CD4-positive, alpha-beta T cell treated with Interleukin-2 at 100 ng/mL for 4 hours (primary cell): ENCODE measurements at regions not wholly inside any gene's neighbourhood (a gene's known extent, or its start where the extent isn't known, plus 50 kb on each side); places are given as distances from the start of the nearest gene placed in this dataset.

Experiments used
- DNase-seq: peaks from one replicate; pipeline ENCODE4 v3.0.0-alpha.2; 2020; ENCODE audit warnings: low spot score

DNA sequence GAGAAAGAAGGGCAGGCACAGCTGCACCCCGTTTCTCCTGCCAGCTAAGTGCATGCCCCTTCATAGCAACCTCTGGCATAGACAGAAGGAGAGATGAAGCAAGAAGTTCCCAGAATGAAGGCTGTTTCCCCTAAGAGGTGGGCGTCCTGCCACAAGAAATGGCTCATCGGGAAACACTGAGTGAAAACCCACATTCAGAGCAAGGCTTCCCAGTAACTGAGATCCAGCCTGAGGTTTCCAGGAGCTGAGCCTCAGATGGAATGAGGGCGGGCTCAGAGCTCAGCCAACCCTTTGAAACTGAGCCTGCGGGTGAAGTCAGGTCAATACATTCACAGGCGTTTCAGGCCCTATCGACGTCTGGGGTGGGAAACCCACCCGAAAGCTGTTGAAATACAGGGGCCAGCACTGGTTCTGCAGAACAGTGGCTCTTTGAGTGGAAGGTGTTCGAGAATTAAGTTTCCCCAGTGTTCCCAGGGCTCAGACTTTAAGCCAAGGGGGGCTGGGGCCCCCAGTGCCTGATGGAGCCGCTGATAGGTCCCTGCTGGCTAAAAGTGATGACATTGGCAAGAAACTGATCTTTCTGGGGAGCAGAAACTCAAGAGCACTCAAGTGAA, 510.2 kb downstream of the RPS24 start:
- no peak for DNase-seq

DNA sequence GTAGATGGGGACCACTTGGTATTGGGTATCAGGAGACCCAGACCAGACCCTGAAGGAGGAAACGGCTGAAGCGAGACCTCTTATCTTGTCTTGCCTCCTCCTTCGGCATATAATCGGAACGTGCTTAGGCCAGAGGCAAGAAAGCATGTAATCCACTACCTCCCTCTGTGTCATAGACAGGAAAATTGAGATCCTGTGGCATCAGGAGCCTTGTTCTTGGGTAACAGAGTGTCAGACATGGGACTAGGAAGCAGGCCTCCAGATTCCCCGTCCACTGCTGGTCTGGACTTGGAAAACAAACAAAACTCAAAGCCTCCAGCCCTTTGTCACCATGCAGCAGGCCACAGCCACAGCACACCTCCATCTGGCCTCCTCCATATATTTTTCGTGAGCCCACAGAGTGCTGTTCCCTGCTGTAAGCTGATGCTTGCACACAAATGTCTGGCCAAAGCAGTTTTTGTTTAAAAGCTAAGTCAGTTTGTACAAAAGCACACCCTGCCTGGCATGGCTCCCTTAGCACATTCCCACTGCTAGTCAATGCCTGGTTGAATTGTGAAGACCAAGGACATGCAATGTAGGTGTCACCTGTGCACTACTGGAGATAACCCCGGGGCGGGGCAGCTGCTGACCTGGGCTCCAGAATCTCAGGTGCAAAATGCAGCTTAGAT, 510.9 kb downstream of the RPS24 start:
- no peak for DNase-seq

DNA sequence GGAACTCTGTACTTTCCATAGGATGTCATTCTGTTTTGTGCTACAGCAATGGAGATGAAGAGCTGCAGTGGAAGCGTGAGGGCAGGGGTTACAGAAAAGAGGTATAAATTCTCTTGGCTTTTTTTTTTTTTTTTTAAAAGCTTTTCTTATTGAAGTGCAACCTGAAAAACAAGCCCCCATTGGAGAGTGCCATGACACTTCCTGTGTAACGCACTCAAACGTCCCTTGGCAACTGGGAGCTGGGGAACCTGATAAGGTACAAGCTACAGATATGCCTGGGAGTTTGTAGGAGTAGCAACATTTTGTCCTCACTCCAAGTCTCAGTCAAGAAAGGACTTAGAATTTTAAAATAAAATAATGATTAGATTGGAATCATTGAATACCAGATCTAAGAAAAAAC, 512.1 kb downstream of the RPS24 start:
- DNase-seq = no peak

DNA sequence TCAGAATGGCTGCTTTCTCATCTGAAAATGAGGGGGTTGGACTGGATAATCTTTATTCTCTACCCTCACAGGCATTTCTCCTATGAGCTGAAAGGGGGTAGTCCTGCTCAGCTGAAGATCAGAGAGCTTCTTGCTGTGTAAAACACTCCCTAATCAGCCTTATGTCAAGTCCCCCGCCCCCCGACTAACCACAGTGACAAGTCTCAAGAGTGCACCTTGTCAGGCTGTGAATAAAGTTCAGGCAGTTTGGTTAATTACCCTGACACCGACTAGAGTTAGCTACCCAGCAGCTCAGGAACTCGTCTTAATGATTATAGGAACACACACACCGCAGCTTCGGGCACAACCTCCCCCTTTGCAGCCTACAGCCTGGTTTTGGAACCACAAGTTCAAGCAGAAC, 513.7 kb downstream of the RPS24 start:
- DNase-seq = no peak

DNA sequence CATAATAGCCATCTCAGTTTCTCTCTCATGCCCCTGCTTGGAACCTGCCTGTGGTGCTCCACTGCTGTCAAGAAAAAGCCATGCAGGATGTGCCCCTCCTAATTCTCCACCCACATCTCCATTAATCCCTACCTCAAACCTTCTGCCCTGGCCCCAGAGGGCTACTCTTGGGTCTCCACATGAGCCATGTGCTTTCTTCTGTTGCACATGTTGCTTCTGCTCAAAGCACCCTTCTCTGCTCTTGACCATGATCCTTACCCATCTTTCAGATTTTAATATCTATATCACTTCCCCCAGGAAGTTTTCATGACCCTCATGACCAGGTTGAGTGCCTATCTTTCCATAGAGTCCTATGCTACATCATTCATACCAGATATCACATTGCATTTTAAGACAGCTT, 514.2 kb downstream of the RPS24 start:
- DNase-seq = no peak

DNA sequence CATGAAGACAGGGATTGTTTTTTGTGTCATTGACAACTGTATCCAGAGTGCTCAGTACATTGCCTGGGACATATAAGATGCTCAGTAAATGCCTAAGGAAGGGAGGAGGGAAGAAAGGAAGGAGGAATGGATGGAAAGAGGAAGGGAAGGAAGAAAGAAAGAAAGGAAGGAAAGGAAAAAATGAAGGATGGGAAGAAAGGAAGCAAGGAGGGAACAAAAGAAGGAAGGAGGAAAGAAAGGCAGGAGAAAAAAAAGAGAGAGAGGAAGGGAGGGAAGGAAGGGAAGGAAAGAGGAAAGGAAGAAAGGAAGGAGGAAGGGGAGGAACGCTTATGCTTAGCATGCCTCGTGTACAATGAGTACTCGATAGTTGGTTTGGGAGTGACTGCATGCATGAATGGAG, 514.7 kb downstream of the RPS24 start:
- DNase-seq = no peak

DNA sequence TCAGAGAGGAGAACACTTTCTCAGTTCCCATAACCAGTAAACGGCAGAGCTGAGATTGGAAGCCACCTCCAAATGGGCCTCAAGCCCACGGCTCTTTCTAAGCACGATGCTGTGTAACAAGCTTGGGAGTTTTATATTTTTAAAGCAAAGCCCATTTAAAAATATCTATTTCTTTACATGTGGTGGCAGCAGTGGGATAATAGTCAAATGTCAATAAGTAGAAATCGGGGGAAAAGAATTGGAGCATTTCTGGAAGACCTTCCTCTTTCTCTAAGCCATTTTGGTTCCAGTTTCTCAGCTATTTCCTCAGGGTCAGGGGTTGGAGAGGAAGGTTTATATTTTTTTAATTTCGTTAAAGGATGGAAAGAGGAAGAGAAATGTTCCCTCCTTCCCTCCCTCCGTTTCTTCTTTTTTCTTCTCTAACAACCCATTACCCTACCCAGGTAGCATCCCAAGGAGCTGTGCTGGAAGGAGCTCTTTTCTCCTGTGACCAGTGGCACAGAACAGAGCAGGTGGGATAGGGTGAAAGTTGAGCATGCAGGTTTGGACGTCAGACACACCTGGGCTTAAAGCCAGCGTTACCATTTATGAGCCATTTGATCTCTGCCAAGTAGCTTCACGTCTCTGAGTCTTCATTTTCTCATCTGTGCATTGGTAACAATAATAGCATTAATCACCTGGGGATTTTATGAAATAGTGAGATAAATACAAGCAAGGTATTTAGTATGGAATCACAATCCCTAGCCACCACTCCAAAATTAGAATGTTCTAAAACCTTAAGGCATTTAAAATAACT, 515.7 kb downstream of the RPS24 start:
- no peak for DNase-seq

DNA sequence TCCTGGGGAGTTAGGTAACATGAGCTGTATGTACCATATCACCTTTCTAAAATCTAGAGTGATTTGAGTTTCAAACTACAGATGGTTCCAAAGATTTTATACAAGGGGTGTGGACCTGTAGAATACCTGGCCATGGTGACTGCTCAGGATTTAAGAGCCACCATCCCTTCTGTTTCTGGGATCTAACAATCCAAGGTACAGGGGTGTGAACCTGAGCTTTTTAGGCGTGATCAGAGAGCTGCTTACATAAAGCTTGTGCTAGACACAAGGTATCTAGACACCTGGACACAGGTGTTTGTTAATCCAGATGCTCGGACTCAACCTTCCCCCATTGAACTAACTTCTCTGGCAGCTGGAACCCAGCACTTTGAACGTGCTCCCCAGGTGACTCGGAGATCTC, 516.4 kb downstream of the RPS24 start:
- no peak for DNase-seq

DNA sequence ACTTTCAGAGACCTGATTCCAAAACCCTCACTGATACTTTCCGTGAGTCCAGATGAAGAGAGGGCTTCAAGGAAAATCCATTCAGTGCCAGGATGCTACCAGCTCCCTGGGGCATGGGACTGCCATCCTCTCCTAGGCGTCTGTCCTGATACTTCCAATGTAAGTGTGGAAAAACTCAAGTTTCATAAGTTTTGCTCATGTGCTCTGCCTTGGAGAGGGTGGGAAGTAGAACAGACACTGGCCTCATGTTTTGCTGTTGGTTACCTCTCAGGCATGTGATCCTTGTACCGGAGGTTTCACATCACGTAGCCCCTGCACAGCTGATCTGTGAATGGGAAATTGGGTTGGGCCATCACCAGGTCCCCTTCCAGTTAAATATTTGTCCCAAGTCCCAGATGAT, 517.1 kb downstream of the RPS24 start:
- no peak for DNase-seq

DNA sequence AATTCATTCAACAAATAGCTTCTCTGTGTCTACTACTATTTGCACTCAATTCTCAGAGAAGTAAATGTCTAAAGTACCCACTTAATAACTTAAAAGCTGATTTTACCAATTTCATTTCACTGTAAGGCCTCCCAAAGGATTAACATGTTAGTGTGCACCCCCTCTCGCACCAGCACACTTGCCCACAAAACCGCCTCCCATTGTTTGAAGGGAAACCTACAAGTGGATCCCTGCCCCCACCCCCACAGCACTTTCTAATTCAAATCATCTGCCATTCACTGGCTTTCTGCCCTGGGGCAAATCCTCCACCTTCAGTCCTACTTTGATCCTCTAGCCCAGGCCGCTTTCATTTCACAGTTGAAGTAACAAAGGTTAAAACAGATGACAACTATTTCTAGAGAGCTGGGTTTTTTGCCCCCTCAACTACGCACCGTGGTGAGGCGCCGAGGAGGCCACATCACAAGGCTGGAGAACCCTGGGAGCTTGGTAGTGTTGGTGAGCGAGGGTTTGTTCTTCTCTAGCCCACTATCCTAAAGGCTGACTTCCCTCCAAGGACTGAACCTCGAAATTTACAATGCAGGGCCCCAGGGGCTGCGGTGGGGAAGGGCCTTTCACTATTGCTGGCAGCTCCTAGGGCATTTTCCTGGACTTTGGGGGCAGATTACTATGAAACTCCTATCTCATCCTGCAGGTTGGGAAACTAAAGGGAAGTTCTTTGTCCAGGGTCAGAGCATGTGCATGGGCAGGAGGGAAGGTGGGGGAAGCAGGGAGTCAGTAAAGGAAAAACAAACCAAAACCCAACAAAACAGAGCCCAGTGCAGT, 517.4 kb upstream of the ZMIZ1 start:
- DNase-seq = no peak

DNA sequence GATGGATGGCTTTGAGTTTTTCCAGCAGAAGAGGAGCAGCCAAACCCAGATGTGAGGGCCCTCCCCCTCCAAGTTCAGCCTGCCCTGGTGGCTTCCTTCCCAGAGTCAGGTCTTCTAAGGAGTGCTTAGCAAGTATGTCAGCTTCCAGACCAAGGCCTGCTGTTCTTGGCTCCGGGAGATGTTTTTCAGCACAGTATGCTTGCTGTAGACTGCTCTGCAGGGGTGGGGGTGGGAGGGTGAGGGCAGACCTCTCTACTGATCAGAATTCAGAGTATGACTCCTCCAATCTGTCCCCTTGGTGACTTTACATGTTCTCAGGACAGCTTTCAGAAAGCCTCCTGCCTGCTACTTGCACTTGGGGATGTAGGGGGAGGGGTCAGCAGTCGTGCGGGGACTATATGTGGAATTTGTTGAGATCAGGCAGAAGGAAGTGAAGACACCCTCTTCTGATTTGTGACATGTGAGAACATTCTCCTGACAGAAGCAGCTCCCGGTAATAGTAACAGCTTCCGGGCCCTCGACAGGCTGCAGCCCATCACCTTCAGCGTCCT, 516.4 kb upstream of the ZMIZ1 start:
- no peak for DNase-seq

DNA sequence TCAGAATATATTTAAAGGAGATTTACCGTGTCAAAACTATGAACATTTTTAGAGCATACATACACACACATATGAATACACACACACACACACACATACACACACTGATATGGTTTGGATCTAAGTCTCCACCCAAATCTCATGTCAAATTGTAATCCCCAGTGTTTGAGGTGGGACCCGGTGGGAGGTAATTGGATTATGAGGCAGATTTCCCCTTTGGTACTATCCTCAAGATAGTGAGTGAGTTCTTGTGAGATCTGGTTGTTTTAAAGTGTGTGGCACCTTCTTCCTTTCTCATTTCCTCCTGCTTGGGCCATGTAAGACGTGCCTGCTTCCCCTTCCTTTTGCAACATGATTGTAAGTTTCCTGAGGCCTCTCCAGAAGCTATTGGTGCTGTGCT, 515.0 kb upstream of the ZMIZ1 start:
- no peak for DNase-seq

DNA sequence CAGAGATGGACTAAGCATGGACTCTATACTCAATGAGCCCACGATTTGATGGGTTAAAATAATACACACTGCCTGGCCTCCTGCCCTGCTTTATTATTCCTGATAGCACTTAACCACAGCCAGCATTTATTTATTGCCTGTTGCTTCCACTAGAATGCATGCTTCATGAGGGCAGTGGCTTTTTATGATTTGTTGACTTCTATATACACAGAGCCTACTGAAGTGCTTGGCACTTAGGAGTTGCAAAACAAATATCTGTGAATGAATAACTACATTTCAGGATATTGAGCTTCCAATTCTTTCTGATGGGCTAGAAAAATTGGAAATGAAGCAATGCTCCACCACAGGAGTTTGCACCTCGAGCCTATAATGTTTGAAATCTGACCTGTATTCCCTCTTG, 513.6 kb upstream of the ZMIZ1 start:
- DNase-seq = no peak

DNA sequence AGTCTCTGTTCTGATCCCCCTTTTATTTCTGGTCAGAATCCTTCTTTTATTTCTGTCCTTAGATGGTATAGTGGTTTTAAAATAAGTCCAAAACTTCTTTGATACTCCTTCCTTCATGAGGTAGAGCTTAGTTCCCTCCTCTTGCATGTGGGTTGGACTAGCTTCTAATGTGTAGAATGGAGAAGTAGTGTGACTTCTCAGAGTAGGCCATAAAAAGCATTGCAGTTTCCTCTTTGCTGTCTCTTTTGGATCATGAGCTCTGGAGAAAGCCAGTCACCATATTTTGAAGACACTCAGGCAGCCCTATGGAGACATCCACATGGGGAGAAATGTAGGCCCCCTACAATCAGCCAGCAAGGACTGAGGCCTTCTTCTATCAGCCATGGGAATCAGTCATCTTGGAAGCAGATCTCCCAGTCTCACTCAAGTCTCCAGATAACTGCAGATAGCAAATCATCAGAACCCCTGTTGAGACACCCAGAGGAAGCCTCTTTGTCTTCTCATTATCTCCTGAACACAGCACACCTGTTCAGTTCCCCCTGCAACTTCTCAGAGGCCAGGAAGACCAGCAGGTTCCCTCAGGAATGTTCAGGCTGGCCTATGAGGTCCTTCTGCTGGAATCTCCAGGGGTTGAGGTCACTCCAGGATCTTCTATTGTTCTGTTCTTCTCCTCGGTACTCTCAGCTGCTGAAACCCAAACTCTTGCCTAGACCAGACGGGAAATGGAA, 511.9 kb upstream of the ZMIZ1 start:
- DNase-seq = no peak

DNA sequence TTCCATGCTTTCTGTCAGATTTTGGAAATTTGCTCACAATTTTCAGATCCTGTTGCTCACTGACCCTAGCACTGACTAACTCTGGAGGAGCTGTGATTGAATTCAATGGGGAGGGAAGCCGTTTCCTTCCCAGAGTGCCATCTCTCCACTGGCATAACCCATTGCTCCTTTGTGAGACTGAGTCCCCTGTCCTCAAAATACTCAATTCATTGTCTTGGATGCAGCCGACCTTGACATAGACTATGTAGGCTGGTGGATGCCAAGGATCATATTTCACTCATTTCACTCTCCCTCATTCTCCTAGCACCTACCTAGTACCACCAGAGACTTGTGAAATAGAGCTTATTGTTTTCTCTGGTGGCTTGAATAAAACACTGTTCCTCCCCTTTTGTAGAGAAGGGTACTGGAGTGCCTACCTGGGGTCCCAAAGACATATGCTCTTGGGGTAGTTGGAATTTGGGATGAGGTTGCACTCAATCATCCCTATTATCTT, 511.3 kb upstream of the ZMIZ1 start:
- DNase-seq = no peak

DNA sequence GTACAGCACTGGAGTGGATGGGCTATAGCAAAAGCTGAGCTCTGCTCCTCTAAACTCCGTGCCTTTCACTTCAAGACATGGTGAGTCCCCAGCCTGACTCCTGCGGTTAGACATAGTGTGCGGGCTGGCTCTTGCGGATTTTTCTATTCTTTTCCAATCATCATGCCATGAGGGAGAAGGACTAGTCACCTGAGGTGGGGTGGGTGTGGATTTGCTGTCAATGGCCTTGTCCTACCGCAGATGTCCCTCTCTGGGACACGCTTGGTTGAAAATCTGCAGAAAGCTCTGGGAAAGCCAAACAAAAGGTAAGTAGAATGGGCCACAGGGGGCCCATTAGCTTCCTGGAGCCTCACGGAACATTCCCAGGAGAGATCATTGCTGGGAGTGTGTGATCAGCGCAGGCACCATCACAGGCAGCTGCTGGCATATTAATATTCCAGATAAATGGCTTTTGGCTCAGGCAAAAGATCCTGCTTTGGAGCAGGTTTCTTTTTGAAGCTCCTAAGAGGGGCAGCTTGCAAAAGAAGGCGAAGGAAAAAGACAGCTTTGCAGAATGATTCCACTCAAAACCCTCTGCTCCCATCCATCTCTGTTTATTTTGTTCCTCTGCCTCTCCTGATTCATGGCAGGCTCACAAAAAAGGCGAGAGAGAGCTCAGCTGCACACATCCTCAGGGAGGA, 509.0 kb upstream of the ZMIZ1 start:
- no peak for DNase-seq

DNA sequence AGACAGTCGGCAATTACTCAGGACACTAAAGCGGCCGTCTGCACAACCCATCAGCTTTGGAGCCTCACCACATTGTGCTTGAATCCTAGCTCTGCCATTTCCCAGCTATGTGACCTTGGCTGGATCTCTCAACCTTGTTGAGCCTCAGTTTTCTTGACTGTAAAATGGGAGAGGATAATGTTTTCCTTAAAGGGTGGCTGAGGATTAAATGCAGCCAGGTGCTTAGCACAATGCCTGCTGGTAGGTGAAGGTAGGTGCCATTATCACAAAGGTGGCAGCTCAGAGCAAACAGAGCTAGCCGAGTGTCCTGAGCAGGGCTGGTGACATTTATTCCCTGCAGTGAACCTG, 508.5 kb upstream of the ZMIZ1 start:
- no peak for DNase-seq

DNA sequence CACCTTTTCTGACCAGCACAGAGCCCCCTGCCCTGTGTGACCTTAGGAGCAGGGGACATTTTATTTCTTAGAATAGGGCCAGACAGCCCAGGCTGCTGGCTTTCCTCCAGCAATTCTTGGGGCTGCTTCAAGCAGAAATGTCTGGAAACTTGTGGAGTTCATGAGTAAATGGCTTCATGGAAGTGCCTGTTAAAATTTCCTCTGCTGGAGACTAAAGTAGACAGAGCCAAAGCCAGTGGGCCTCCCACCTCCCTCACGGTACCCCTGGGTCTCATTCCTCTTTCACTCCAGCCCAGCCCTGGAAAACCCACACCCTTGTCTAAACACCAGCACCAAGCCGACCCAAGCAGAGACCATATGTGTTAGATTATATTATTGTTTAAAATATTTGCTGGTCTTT, 505.5 kb upstream of the ZMIZ1 start:
- DNase-seq = no peak

DNA sequence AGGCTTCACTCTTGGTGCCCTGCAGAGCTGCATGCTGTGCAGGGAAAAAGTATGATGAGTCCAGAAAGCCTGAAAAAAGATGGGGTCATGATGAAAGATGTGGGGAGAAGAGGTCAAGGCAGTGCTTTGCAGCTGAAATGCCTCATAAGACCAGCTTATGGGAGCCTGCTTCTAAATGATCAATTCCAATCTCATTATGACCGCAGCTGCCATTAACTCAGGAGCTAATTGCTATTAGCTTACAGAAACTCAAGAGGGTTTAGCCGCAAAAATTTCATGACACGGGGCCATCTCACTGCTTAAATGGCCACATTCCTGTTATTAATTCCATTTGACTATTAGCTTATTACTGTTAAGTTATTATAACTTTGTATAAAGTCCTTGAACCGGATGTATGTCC, 502.9 kb upstream of the ZMIZ1 start:
- DNase-seq = no peak

DNA sequence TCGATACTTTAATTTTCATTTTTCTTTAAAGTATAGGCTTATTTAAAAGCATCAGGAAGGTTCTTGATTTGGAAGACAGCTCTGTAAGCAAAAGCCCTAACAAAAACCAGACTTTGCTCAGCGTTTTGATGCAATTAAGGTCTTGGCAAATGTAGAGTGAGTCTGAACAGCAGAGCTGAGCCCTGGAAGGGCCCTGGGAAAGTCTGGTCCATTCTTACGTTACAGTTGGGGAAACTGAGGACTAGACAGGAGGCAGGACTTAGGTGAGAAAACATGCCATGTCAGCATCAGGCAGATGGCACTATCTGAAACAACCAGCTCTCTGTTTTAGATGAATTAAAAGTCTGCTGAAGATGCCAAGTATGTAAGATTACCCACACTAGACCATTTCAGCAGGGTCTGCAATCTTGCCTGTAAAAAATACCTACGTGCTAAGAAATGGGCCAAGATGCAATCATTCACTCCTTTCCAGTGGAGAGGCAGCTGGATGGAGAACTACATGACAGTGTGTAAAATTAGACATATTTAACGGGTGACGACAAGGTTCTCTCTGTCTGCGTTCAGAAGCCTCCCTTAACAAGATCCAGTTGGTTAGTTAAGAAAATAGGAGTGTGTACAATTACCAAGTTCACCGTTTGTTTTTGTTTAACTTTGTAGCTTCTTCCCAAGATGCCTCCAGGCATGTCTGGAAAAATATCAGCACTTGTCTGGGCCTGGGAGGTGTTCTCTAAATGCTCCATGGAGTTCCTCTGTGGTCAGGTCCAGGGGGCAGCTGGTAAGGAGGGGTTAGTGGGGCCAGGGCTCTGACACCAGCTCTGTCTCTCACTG, 502.3 kb upstream of the ZMIZ1 start:
- no peak for DNase-seq
